Body of pancreas (tissue), 4 donors: ENCODE measurements at regions not wholly inside any gene's neighbourhood (a gene's known extent, or its start where the extent isn't known, plus 50 kb on each side); places are given as distances from the start of the nearest gene placed in this dataset.

ENCODE experiments used
- POLR2A ChIP-seq, 3 donors: fragments of 450-650 bp; IDR thresholded peaks; one replicate each; pipeline ENCODE4 v1.6.1; 2016; ENCODE audit warnings: antibody characterized with exemption in 3 of 3, mild to moderate bottlenecking in 2 of 3
- TF ChIP-seq, protein P1 (sequence below), 7 experiments: fragments of 450-650 bp in 4 of 7; fragments of 200-600 bp in 3 of 7; sonication (generic) in 3 of 7; IDR thresholded peaks; one replicate each; pipeline ENCODE4 v1.5.1; 2016 to 2019; ENCODE audit warnings: antibody characterized with exemption in 7 of 7

DNA sequence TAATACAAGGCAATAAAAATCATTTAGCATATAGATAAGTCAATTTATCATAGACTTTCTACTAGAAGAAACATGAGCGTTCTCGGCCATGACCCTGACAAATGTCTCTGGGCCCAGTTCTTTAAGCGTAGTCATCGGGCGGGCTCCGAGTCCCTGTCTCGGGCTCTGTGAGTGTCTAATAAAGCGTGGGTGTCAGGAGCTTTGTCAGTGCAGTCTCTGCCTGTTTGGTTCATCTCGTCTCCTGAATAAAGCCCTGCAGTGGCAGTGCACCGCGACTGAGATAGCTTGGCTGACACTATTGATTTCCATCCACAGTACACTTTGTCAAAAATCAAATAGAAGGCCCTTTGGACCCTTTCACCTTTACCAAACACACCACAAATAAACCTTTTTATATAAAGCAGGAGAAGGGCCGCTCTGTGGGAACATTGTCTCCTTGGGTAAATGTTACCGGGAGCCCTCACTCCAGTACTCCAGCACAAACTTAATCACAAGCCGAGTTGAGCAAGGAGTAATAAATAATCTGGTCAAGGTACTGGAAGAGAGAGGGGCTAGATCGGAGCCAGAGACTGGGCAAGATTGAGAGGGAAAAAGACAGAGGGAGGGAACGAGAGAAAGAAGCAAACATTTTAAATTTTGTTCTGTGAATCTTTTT lies 368.2 kb upstream of the TSHZ3 start:
- TF ChIP-seq, protein P1, sequence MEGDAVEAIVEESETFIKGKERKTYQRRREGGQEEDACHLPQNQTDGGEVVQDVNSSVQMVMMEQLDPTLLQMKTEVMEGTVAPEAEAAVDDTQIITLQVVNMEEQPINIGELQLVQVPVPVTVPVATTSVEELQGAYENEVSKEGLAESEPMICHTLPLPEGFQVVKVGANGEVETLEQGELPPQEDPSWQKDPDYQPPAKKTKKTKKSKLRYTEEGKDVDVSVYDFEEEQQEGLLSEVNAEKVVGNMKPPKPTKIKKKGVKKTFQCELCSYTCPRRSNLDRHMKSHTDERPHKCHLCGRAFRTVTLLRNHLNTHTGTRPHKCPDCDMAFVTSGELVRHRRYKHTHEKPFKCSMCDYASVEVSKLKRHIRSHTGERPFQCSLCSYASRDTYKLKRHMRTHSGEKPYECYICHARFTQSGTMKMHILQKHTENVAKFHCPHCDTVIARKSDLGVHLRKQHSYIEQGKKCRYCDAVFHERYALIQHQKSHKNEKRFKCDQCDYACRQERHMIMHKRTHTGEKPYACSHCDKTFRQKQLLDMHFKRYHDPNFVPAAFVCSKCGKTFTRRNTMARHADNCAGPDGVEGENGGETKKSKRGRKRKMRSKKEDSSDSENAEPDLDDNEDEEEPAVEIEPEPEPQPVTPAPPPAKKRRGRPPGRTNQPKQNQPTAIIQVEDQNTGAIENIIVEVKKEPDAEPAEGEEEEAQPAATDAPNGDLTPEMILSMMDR (IDR thresholded peaks at IDR 0.05) = no peak
- TF ChIP-seq POLR2A (IDR thresholded peaks at IDR 0.05) = no peak
